ENCODE measurements at regions not wholly inside any gene's neighbourhood (a gene's known extent, or its start where the extent isn't known, plus 50 kb on each side); places are given as distances from the start of the nearest gene placed in this dataset.

GRCh38 chr1:71295350-71295749 is 214.5 kb upstream of the ZRANB2 start:
- TF ChIP-seq CTCF (IDR thresholded peaks at IDR 0.05 in 2 of 3, conservative IDR thresholded peaks at IDR 0.05 in 1 of 3; ENCODE audit: insufficient read depth in 2 of 3, low read depth in 1 of 3, low read length in 3 of 3) (no peak), JUN (IDR thresholded peaks at IDR 0.05; ENCODE audit: borderline replicate concordance, low read depth, low read length) (no peak), JUN (CRISPR knock-in tag; IDR thresholded peaks at IDR 0.05; ENCODE audit: borderline replicate concordance) (no peak), PHF8 (IDR thresholded peaks at IDR 0.05; ENCODE audit: borderline replicate concordance, low read length) (no peak), ZNF717 (CRISPR knock-in tag; IDR thresholded peaks at IDR 0.05) (no peak), COPS2 (conservative IDR thresholded peaks at IDR 0.05) (no peak), KLF1 (tag; IDR thresholded peaks at IDR 0.05) (no peak), MYC (IDR thresholded peaks at IDR 0.05; ENCODE audit: low read depth, low read length) (no peak), MYC (CRISPR knock-in tag; IDR thresholded peaks at IDR 0.05; ENCODE audit: borderline replicate concordance, low read depth) (no peak), EZH2 (IDR thresholded peaks at IDR 0.05; ENCODE audit: borderline replicate concordance, low read depth, low read length) (no peak), POLR2A (conservative IDR thresholded peaks at IDR 0.05) (no peak), MXI1 (IDR thresholded peaks at IDR 0.05; ENCODE audit: low read depth, low read length) (no peak), SIN3A (IDR thresholded peaks at IDR 0.05; ENCODE audit: borderline replicate concordance in 2 of 2, control insufficient read depth in 1 of 2, low read depth in 2 of 2, low read length in 2 of 2) (no peak)
